Activated B cell treated with CpG ODN at 0.5 μM for 24 hours (primary cell): ENCODE measurements at regions not wholly inside any gene's neighbourhood (a gene's known extent, or its start where the extent isn't known, plus 50 kb on each side); places are given as distances from the start of the nearest gene placed in this dataset.

Experiments
- ATAC-seq: fragments of 200-7000 bp; cut with Tn5 transposase; one replicate; pipeline ENCODE4 v1.10.0; 2021; ENCODE audit warnings: low read depth, mild to moderate bottlenecking, moderate library complexity
- CTCF ChIA-PET: fragments of 350-600 bp; sonication (Branson Sonifier 250); formaldehyde crosslinking; loops from one replicate; lab custom pipeline; 2021; ENCODE audit warnings: antibody characterized with exemption; lab: Charles Lee
- POLR2A ChIA-PET: fragments of 350-600 bp; sonication (Branson Sonifier 250); formaldehyde crosslinking; loops from one replicate; lab custom pipeline; 2021; ENCODE audit warnings: antibody characterized with exemption; lab: Charles Lee
- DNase-seq: peaks from one replicate; pipeline ENCODE4 v3.0.0; 2022
- H3K27ac Mint-ChIP-seq: one replicate; pipeline ENCODE4 v1.8.0; 2020; ENCODE audit warnings: mixed read lengths
- H3K27me3 Mint-ChIP-seq: one replicate; pipeline ENCODE4 v1.8.0; 2021; ENCODE audit warnings: mixed read lengths
- H3K36me3 Mint-ChIP-seq: one replicate; pipeline ENCODE4 v1.8.0; 2021; ENCODE audit warnings: low read depth, mixed read lengths
- H3K4me1 Mint-ChIP-seq: one replicate; pipeline ENCODE4 v1.8.0; 2021; ENCODE audit warnings: mixed read lengths
- H3K4me3 Mint-ChIP-seq: one replicate; pipeline ENCODE4 v1.8.0; 2020; ENCODE audit warnings: mild to moderate bottlenecking, mixed read lengths
- H3K9me3 Mint-ChIP-seq: one replicate; pipeline ENCODE4 v1.8.0; 2020; ENCODE audit warnings: mixed read lengths
- intact Hi-C: fragments of 100-400 bp; cut with micrococcal nuclease; formaldehyde crosslinking; loops from one replicate; pipeline ENCODE4 v1.15.1; 2024
- TF ChIP-seq, protein P1 (sequence below): fragments of 200-600 bp; IDR thresholded peaks from one replicate; pipeline ENCODE4 v1.8.0; 2022; ENCODE audit warnings: antibody characterized with exemption, mild to moderate bottlenecking

GRCh38 chr6:167763056-167763944, 63.4 kb upstream of the AFDN start:
- Mint-ChIP-seq H3K36me3 (no peaks in the 10 kb centered on the region), H3K9me3 (no peaks in the 10 kb centered on the region), H3K27ac (no peak overlapping the region), H3K4me1 (no peaks in the 10 kb centered on the region), H3K4me3 (no peak overlapping the region), H3K27me3 (peaks cover 1% of the 10 kb centered on the region)
- intact Hi-C loops = no loop called here
- DNase-seq (no peak), ATAC-seq (no peak)
- TF ChIP-seq, protein P1, sequence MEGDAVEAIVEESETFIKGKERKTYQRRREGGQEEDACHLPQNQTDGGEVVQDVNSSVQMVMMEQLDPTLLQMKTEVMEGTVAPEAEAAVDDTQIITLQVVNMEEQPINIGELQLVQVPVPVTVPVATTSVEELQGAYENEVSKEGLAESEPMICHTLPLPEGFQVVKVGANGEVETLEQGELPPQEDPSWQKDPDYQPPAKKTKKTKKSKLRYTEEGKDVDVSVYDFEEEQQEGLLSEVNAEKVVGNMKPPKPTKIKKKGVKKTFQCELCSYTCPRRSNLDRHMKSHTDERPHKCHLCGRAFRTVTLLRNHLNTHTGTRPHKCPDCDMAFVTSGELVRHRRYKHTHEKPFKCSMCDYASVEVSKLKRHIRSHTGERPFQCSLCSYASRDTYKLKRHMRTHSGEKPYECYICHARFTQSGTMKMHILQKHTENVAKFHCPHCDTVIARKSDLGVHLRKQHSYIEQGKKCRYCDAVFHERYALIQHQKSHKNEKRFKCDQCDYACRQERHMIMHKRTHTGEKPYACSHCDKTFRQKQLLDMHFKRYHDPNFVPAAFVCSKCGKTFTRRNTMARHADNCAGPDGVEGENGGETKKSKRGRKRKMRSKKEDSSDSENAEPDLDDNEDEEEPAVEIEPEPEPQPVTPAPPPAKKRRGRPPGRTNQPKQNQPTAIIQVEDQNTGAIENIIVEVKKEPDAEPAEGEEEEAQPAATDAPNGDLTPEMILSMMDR = no peak
- ChIA-PET POLR2A (no interaction called here), CTCF (no interaction called here)

GRCh38 chr6:167764215-167764614, 62.5 kb upstream of the AFDN start:
- no peaks in the 10 kb centered on the region for H3K36me3 Mint-ChIP-seq
- ATAC-seq (no peak), DNase-seq (no peak)
- peaks cover 3% of the 10 kb centered on the region for H3K27me3 Mint-ChIP-seq
- ChIA-PET POLR2A (no interaction called here), CTCF (no interaction called here)
- H3K4me3 Mint-ChIP-seq = no peak overlapping the region
- H3K4me1 Mint-ChIP-seq = no peaks in the 10 kb centered on the region
- H3K27ac Mint-ChIP-seq = no peak overlapping the region
- intact Hi-C loops = no loop called here
- TF ChIP-seq, protein P1 = no peak
- no peaks in the 10 kb centered on the region for H3K9me3 Mint-ChIP-seq

- Mint-ChIP-seq H3K27me3 (peaks cover 7% of the 10 kb centered on the region), H3K27ac (no peak overlapping the region), H3K4me1 (no peaks in the 10 kb centered on the region), H3K36me3 (no peaks in the 10 kb centered on the region), H3K4me3 (no peak overlapping the region), H3K9me3 (no peaks in the 10 kb centered on the region)
- TF ChIP-seq, protein P1 = no peak
- CTCF ChIA-PET = no interaction called here
- DNase-seq = no peak
- intact Hi-C loops = no loop called here
- ATAC-seq = no peak
- POLR2A ChIA-PET = no interaction called here
Observed at GRCh38 chr6:167764713-167765479, 61.8 kb upstream of the AFDN start.

GRCh38 chr6:167766986-167767714, 59.6 kb upstream of the AFDN start:
- no peak overlapping the region for H3K4me3 Mint-ChIP-seq

More at GRCh38 chr6:167766986-167767714, 59.6 kb upstream of the AFDN start:
- intact Hi-C loops = no loop called here
- Mint-ChIP-seq H3K4me1 (no peaks in the 10 kb centered on the region), H3K36me3 (no peaks in the 10 kb centered on the region), H3K9me3 (no peaks in the 10 kb centered on the region), H3K27ac (no peak overlapping the region), H3K27me3 (peaks cover 7% of the 10 kb centered on the region)
- TF ChIP-seq, protein P1 = no peak
- ATAC-seq = no peak
- POLR2A ChIA-PET = no interaction called here
- no peak for DNase-seq
- CTCF ChIA-PET = no interaction called here
